PFSK-1 (cell line): ENCODE measurements at regions not wholly inside any gene's neighbourhood (a gene's known extent, or its start where the extent isn't known, plus 50 kb on each side); places are given as distances from the start of the nearest gene placed in this dataset.

Experiments
- FOXP2 ChIP-seq: optimal IDR thresholded peaks from 2 replicates; pipeline ENCODE3; 2011; ENCODE audit warnings: borderline replicate concordance, control low read depth, inconsistent platforms; ENCODE audit not compliant: insufficient read depth; ENCODE audit errors: extremely low read length, extremely low read depth
- POLR2AphosphoS5 ChIP-seq: IDR thresholded peaks from 2 replicates; pipeline ENCODE4 v1.6.1; 2012; ENCODE audit warnings: low read depth, mild to moderate bottlenecking, control low read depth, low read length, moderate library complexity
- SIN3A ChIP-seq: IDR thresholded peaks from 2 replicates; pipeline ENCODE4 v1.6.1; 2012; ENCODE audit warnings: mild to moderate bottlenecking, low read length, moderate library complexity, borderline replicate concordance; ENCODE audit not compliant: insufficient read depth
- TAF1 ChIP-seq: IDR thresholded peaks from 2 replicates; pipeline ENCODE4 v1.6.1; 2012; ENCODE audit warnings: low read length, control low read depth, borderline replicate concordance; ENCODE audit not compliant: insufficient read depth
- TF ChIP-seq, protein P1 (sequence below), 2 experiments: IDR thresholded peaks; 2 replicates each; pipeline versions ENCODE4 v1.6.1 to v1.8.0; 2011 to 2012; ENCODE audit warnings: low read depth in 2 of 2, low read length in 2 of 2, control low read depth in 1 of 2, inconsistent platforms in 1 of 2, mild to moderate bottlenecking in 1 of 2, moderate library complexity in 1 of 2; ENCODE audit not compliant: insufficient read depth in 1 of 2

- no peak for TF ChIP-seq SIN3A
- TF ChIP-seq, protein P1, sequence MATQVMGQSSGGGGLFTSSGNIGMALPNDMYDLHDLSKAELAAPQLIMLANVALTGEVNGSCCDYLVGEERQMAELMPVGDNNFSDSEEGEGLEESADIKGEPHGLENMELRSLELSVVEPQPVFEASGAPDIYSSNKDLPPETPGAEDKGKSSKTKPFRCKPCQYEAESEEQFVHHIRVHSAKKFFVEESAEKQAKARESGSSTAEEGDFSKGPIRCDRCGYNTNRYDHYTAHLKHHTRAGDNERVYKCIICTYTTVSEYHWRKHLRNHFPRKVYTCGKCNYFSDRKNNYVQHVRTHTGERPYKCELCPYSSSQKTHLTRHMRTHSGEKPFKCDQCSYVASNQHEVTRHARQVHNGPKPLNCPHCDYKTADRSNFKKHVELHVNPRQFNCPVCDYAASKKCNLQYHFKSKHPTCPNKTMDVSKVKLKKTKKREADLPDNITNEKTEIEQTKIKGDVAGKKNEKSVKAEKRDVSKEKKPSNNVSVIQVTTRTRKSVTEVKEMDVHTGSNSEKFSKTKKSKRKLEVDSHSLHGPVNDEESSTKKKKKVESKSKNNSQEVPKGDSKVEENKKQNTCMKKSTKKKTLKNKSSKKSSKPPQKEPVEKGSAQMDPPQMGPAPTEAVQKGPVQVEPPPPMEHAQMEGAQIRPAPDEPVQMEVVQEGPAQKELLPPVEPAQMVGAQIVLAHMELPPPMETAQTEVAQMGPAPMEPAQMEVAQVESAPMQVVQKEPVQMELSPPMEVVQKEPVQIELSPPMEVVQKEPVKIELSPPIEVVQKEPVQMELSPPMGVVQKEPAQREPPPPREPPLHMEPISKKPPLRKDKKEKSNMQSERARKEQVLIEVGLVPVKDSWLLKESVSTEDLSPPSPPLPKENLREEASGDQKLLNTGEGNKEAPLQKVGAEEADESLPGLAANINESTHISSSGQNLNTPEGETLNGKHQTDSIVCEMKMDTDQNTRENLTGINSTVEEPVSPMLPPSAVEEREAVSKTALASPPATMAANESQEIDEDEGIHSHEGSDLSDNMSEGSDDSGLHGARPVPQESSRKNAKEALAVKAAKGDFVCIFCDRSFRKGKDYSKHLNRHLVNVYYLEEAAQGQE (IDR thresholded peaks at IDR 0.05; ENCODE audit: insufficient read depth in 1 of 2, low read depth in 2 of 2, low read length in 2 of 2): no peak
- no peak for TF ChIP-seq POLR2AphosphoS5
- TF ChIP-seq FOXP2: no peak
- no peak for TF ChIP-seq TAF1
Measured at GRCh38 chr5:6202149-6202967, 176.0 kb downstream of the MED10 start.

DNA sequence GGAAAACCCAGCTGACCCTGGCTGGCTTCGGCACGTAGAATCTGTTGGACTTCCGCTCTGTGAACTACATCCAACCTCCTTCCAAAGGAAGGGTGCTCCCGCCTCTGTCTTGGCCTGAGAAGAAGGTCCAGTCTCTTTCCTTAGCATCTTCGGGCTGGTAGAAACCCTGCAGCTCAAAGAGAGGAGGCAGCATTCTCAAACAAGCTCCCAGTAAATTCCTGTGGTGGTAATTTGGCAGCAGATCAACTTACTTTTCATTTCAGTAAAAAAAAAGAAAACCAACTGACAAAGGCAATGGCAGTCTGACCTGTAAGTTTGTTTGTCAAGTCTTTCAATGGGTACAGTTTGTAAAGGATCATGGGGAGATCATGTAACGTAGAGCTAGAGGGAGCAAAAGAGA is 176.7 kb downstream of the MED10 start:
- TF ChIP-seq TAF1: no peak
- TF ChIP-seq, protein P1 (IDR thresholded peaks at IDR 0.05; ENCODE audit: insufficient read depth in 1 of 2, low read depth in 2 of 2, low read length in 2 of 2): no peak

GRCh38 chr5:6198531-6198930 is 179.8 kb downstream of the MED10 start:
- TF ChIP-seq FOXP2: no peak
- TF ChIP-seq, protein P1 (IDR thresholded peaks at IDR 0.05; ENCODE audit: insufficient read depth in 1 of 2, low read depth in 2 of 2, low read length in 2 of 2): no peak
- no peak for TF ChIP-seq POLR2AphosphoS5
- TF ChIP-seq SIN3A: no peak
- no peak for TF ChIP-seq TAF1

DNA sequence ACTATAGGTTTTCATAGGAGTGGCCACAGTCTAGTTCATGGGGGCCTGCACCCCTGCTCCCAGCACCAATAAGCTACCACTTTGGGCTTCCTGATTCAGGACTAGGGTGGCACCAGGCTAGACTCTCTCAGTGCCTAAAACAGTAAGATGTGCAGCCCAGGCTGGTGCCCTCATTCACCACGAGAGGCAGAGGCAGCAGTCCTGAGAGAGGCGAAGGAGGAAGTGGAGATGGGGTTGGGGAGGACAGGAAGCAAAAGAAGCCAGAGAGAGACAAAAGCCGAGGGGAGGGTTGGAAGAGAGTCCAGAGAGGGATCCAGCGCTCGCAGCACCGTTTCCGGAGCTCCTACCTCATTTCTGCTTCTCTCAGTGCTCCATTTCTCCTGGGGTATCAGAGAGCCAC is 180.9 kb downstream of the MED10 start:
- TF ChIP-seq POLR2AphosphoS5 (no peak), FOXP2 (no peak)
- TF ChIP-seq, protein P1 (IDR thresholded peaks at IDR 0.05; ENCODE audit: insufficient read depth in 1 of 2, low read depth in 2 of 2, low read length in 2 of 2): no peak
